GM12864 (cell line): ENCODE measurements at regions not wholly inside any gene's neighbourhood (a gene's known extent, or its start where the extent isn't known, plus 50 kb on each side); places are given as distances from the start of the nearest gene placed in this dataset.

Experiments used
- DNase-seq: peaks from one replicate; pipeline ENCODE4 v3.0.0-alpha.2; 2011; ENCODE audit warnings: low read depth
- H3K4me3 ChIP-seq: 2 replicates; pipeline ENCODE4 v1.5.1; 2011; ENCODE audit warnings: mild to moderate bottlenecking, low read depth, low read length, control low read depth
- CTCF ChIP-seq: IDR thresholded peaks from 2 replicates; pipeline ENCODE4 v1.5.1; 2011; ENCODE audit warnings: low read depth, mild to moderate bottlenecking, moderate library complexity, low read length, control low read depth, inconsistent platforms; ENCODE audit errors: missing control alignments

- DNase-seq, result no peak
- no peak for TF ChIP-seq CTCF
Observed at GRCh38 chr12:69059465-69060457, 126.8 kb upstream of the CPM start.

DNA sequence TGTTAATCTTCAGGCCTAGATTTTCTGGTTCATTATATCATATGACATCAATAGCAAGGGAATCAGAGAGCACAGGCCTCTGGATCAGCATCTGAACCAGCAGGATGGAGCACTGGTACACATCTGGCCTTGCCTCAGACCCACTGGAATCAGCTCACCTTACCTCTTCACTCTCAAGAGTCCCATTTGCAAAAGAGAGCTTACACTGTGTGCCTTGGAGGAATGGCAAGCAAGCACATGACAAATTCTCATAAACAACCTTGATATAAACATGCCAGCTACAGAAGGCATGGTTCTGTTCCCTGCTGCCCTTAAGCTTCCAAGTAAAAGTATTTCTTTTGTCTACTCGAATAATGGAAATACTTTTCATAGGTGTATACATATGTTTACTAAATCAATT is 128.6 kb upstream of the CPM start:
- TF ChIP-seq CTCF, result no peak
- no peak for DNase-seq
- no peak overlapping the region for H3K4me3 ChIP-seq

More at GRCh38 chr12:69059465-69060457, 126.8 kb upstream of the CPM start:
- no peak overlapping the region for H3K4me3 ChIP-seq

GRCh38 chr12:69062621-69063237 is 129.8 kb upstream of the CPM start:
- DNase-seq, result no peak
- no peak overlapping the region for H3K4me3 ChIP-seq
- no peak for TF ChIP-seq CTCF

DNA sequence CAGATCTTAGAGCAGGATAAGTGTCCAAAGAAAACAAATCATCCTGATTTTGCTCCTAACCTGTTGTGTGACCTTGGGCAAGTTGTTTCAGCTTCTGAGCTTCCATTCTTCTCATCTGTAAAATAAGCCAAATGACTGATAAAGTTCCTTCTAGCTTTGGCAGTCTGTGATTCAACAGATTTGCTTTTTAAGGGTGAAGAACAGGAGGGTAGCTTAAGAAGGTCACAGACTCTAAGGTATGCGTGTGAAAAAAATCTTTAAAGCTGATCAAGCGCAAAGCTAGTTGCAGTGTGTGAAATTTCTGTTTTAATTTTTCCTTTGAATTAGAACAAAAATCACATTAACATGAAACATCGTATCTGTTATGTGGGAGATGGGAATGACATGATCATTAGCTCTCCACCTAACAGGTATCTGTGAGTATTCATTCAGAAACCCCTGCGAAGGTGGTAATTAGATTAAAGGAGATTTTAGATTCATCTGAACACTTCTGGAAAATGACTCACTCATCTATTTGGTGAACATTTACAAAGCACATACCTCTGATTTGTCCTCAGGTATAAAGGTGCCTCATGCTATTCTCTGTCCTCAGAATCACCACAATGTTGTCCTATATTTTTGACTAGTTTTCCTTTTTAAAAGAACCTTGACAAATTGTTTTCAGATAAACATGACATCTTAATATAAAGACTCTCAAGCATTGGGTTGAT is 131.9 kb upstream of the CPM start:
- DNase-seq, result no peak
- no peak overlapping the region for H3K4me3 ChIP-seq
- TF ChIP-seq CTCF, result no peak

GRCh38 chr12:69065775-69066174 is 132.8 kb upstream of the CPM start:
- no peak for DNase-seq
- H3K4me3 ChIP-seq, result no peak overlapping the region
- TF ChIP-seq CTCF, result no peak

- H3K4me3 ChIP-seq, result no peak overlapping the region
- no peak for DNase-seq
- TF ChIP-seq CTCF, result no peak
Observed at GRCh38 chr12:69066492-69067373, 133.8 kb upstream of the CPM start.
